NB4 (cell line): ENCODE measurements at regions not wholly inside any gene's neighbourhood (a gene's known extent, or its start where the extent isn't known, plus 50 kb on each side); places are given as distances from the start of the nearest gene placed in this dataset.

Experiments
- CTCF ChIP-seq: IDR thresholded peaks from one replicate; pipeline ENCODE4 v1.5.1; 2012; ENCODE audit warnings: low read depth, low read length
- POLR2A ChIP-seq: IDR thresholded peaks from 2 replicates; pipeline ENCODE4 v1.6.1; 2011; ENCODE audit warnings: mild to moderate bottlenecking; ENCODE audit not compliant: insufficient read length; ENCODE audit errors: extremely low read depth
- TF ChIP-seq, protein P1 (sequence below): IDR thresholded peaks from 2 replicates; pipeline ENCODE4 v1.6.1; 2011; ENCODE audit warnings: low read depth, low read length

DNA sequence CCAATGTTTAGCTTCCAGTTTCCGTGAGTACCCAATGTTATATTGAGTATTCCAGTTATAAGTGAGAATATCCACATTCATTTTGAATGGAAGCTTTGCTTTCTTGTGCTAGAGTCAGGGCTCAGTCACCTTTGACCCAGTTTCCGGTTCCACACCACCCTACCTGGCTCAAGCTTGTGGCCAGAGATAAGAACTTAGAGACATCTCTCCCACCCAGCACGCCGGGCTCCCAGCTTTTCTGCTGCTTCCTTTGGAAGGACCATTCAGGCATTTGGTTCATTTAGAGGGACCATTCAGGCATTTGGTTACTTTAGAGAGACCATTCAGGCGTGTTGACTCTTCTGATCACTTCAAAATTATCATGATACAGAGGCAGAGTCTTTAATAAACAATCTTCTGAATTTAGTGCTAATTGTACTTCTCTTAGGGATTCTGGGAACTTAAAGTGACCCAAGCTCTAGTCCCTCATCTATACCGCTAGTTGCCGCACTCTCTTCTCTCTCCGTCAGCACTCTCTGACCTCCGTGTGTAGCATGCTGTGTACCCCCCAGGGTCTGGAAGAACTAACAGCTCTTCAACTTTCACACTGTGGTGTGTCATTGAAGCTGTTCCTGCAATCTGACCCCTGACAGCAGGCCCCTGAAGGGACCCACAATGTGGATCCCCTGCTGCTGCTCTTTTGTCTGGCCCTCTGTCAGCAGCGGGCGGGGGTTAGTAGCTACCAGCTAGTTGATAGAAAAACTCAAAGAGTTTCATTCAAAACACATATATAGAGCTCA lies 943.1 kb downstream of the ARAP2 start:
- TF ChIP-seq CTCF (no peak), POLR2A (no peak)
- TF ChIP-seq, protein P1, sequence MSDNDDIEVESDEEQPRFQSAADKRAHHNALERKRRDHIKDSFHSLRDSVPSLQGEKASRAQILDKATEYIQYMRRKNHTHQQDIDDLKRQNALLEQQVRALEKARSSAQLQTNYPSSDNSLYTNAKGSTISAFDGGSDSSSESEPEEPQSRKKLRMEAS, result no peak
